Loucy (cell line): ENCODE measurements at regions not wholly inside any gene's neighbourhood (a gene's known extent, or its start where the extent isn't known, plus 50 kb on each side); places are given as distances from the start of the nearest gene placed in this dataset.

ENCODE experiments used
- H2AFZ ChIP-seq: fragments of 200-600 bp; sonication (generic); 2 replicates; pipeline ENCODE4 v1.6.0; 2016; ENCODE audit warnings: antibody characterized with exemption, mild to moderate bottlenecking, low read length, moderate library complexity
- H3F3A ChIP-seq: fragments of 200-600 bp; 2 replicates; pipeline ENCODE4 v1.6.0; 2016; ENCODE audit warnings: antibody characterized with exemption, low read depth, mild to moderate bottlenecking
- H3K27me3 ChIP-seq: fragments of 200-600 bp; sonication (generic); 2 replicates; pipeline ENCODE4 v1.6.1; 2014; ENCODE audit warnings: low read length, mild to moderate bottlenecking; ENCODE audit not compliant: insufficient read depth, poor library complexity, severe bottlenecking
- H3K36me3 ChIP-seq: fragments of 200-600 bp; sonication (generic); 2 replicates; pipeline ENCODE4 v1.6.1; 2016; ENCODE audit warnings: low read length; ENCODE audit not compliant: insufficient read depth
- H3K4me1 ChIP-seq: fragments of 200-600 bp; sonication (generic); 2 replicates; pipeline ENCODE4 v1.5.1; 2014; ENCODE audit warnings: low read length, mild to moderate bottlenecking; ENCODE audit not compliant: insufficient read depth, poor library complexity, severe bottlenecking
- H3K4me2 ChIP-seq: fragments of 200-600 bp; sonication (generic); 2 replicates; pipeline ENCODE4 v1.6.0; 2014; ENCODE audit warnings: antibody characterized with exemption, low read length, low read depth, mild to moderate bottlenecking; ENCODE audit not compliant: poor library complexity, severe bottlenecking
- H3K4me3 ChIP-seq: fragments of 200-600 bp; sonication (generic); 2 replicates; pipeline ENCODE4 v1.5.1; 2014; ENCODE audit warnings: low read length, mild to moderate bottlenecking, mixed read lengths; ENCODE audit not compliant: poor library complexity, severe bottlenecking
- H3K79me2 ChIP-seq: fragments of 200-600 bp; sonication (generic); 2 replicates; pipeline ENCODE4 v1.6.1; 2014; ENCODE audit warnings: low read length; ENCODE audit not compliant: insufficient read depth
- H3K9ac ChIP-seq: fragments of 200-600 bp; sonication (generic); 2 replicates; pipeline ENCODE4 v1.6.0; 2014; ENCODE audit warnings: mild to moderate bottlenecking, low read depth, low read length, moderate library complexity; ENCODE audit not compliant: poor library complexity, severe bottlenecking
- H3K9me2 ChIP-seq: fragments of 200-600 bp; sonication (generic); replicated peaks from 2 replicates; pipeline ENCODE4 v1.6.1; 2016; ENCODE audit warnings: low read depth, low read length, mixed read lengths
- H3K9me3 ChIP-seq: fragments of 200-600 bp; sonication (generic); 2 replicates; pipeline ENCODE4 v1.6.1; 2014; ENCODE audit warnings: mild to moderate bottlenecking, antibody characterized with exemption, low read length, low read depth; ENCODE audit not compliant: insufficient read depth
- H4K20me1 ChIP-seq: fragments of 200-600 bp; sonication (generic); 2 replicates; pipeline ENCODE4 v1.6.0; 2014; ENCODE audit warnings: antibody characterized with exemption, low read length, mild to moderate bottlenecking; ENCODE audit not compliant: insufficient read depth, poor library complexity, severe bottlenecking
- CTCF ChIP-seq: fragments of 200-600 bp; sonication (generic); conservative IDR thresholded peaks from 2 replicates; pipeline ENCODE4 v1.5.1; 2014; ENCODE audit warnings: mild to moderate bottlenecking, antibody characterized with exemption, low read length
- EZH2phosphoT487 ChIP-seq: fragments of 200-600 bp; IDR thresholded peaks from 2 replicates; pipeline ENCODE4 v1.6.1; 2018; ENCODE audit warnings: antibody characterized with exemption, mild to moderate bottlenecking, moderate library complexity, borderline replicate concordance

DNA sequence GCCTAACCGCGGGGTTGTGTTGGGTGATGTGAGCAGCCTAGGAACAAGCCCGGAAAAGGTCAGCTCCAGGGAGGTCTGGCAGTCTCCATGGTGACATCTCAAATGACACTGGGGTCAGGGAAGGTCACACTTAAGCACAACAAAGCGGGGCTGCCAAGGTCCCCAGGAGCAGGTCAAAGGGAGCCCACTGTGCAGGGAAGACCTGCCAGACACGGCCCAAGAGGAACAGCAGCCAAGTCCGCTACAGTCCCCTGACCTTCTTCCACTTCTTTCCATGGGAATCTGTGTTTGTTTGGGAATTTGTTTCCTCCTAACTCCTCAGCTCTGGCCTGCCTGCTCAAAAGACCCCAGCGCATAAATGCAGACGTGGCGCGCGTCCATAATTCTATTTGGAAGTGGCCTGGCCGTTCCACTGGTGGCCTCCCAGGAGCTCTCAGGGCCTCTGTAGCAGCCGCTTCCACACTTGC lies 232.1 kb upstream of the COPS8 start:
- Histone ChIP-seq H3K79me2 (no peaks in the 10 kb centered on the region), H3K9ac (no peak overlapping the region), H3F3A (no peaks in the 10 kb centered on the region), H3K4me3 (no peak overlapping the region), H3K36me3 (no peaks in the 10 kb centered on the region), H3K4me2 (no peak overlapping the region), H3K9me2 (no peaks in the 10 kb centered on the region), H3K9me3 (no peaks in the 10 kb centered on the region), H2AFZ (no peak overlapping the region), H3K27me3 (no peaks in the 10 kb centered on the region), H4K20me1 (no peaks in the 10 kb centered on the region), H3K4me1 (no peaks in the 10 kb centered on the region)
- TF ChIP-seq EZH2phosphoT487 = no peak
- TF ChIP-seq CTCF = no peak

DNA sequence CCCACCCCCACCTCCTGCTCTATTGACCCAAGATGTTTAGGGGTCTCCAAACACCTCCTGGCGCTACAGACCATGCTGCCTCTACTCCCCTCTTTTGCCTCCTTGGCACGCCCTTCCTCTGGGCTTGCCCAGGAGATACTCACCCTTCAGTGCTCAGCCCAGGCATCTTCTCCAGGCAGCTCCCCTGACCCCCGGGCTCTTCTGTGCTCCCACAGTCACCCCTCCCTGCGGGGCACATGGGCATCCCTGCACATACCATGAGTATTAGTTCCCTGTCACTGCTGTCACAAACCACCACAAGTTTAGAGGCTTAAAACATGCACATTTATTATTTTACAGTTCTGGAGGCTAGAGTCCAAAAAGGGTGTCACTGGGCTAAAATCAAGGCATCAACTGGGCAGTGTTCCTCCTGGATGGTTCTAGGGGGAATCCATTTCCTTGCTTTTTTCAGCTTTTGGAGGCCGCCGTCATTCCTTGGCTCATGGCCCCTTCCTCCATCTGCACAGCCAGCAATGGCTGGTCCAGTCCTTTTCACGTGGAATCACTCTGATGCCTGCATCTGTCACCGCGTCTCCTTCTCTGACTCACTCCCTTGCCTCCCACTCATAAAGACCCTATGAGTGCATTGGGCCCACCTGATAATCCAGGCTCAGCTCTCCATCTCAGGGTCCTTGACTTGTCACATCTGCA lies 230.4 kb upstream of the COPS8 start:
- Histone ChIP-seq H3K9ac (no peak overlapping the region), H3K36me3 (no peaks in the 10 kb centered on the region), H3K27me3 (no peaks in the 10 kb centered on the region), H3K4me1 (no peaks in the 10 kb centered on the region), H3K9me3 (no peaks in the 10 kb centered on the region), H3K79me2 (no peaks in the 10 kb centered on the region), H3K9me2 (no peaks in the 10 kb centered on the region), H4K20me1 (no peaks in the 10 kb centered on the region), H3K4me3 (no peak overlapping the region), H3K4me2 (no peak overlapping the region), H3F3A (no peaks in the 10 kb centered on the region), H2AFZ (no peak overlapping the region)
- no peak for TF ChIP-seq CTCF
- TF ChIP-seq EZH2phosphoT487 = no peak

GRCh38 chr2:236855866-236856847 lies 229.5 kb upstream of the COPS8 start:
- H3K9me2 ChIP-seq = no peaks in the 10 kb centered on the region
- H3K4me2 ChIP-seq = no peak overlapping the region
- TF ChIP-seq CTCF (no peak), EZH2phosphoT487 (no peak)
- no peak overlapping the region for H2AFZ ChIP-seq
- H3K9ac ChIP-seq = no peak overlapping the region
- H3F3A ChIP-seq = no peaks in the 10 kb centered on the region
- no peaks in the 10 kb centered on the region for H3K9me3 ChIP-seq
- no peak overlapping the region for H3K4me3 ChIP-seq
- H3K27me3 ChIP-seq = no peaks in the 10 kb centered on the region
- no peaks in the 10 kb centered on the region for H4K20me1 ChIP-seq
- H3K79me2 ChIP-seq = no peaks in the 10 kb centered on the region
- H3K4me1 ChIP-seq = no peaks in the 10 kb centered on the region
- no peaks in the 10 kb centered on the region for H3K36me3 ChIP-seq
